T47D (cell line): ENCODE measurements at regions not wholly inside any gene's neighbourhood (a gene's known extent, or its start where the extent isn't known, plus 50 kb on each side); places are given as distances from the start of the nearest gene placed in this dataset.

ENCODE experiments used
- DNase-seq, 2 experiments: peaks; one replicate each; pipeline versions ENCODE4 v3.0.0 to v3.0.0-alpha.2; 2011 to 2012; ENCODE audit warnings: low read depth in 1 of 2, low spot score in 1 of 2
- JUND ChIP-seq: IDR thresholded peaks from 2 replicates; pipeline ENCODE4 v1.6.1; 2012; ENCODE audit warnings: low read depth
- in situ Hi-C: cut with HindIII; loops from 2 replicates; pipeline ENCODE4 v1.10.0; 2016; ENCODE audit warnings: low sequenced_read_pairs, low pct_unique_long_range_greater_than_20kb

DNA sequence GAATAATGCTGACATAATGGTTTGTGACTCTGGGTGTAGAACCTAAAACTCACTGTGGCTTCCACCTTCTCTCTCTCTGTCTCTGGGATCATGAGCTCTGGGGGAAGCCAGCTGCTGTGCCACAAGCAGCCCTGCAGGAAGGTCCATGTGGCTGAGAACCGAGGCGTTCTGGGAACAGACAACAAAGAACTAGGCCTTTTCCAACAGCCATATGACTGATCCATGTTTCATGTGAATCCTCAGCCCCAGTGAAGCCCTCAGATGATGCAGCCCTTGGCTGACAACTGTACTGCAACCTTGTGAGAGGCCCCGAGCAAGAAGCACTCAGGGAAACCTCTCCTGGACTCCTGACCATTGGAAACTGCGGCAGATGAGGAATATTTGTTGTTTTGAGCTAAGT lies 56.6 kb downstream of the HLA-G start:
- no peak for TF ChIP-seq JUND
- DNase-seq = no peak
- in situ Hi-C loops = no loop called here

DNA sequence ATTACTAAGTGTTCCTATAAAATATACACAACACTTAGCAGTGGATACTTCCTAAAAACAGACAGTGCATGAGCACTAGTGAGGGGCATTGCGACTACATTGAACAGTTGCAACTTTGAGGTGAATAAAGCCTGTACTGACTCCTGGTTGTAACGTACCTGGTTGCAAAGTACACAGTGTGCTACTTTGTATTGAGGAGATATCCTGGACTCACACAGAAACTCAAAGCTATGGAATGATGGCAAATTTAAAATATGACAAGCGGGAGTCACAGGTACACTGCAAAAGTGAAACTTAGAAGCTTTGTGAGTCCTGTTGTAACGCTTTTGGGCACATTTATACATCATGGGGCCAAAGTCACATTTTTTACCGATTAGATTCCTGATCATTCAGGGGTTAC lies 55.6 kb upstream of the HLA-A start:
- TF ChIP-seq JUND = no peak
- DNase-seq = no peak
- in situ Hi-C loops = no loop called here

DNA sequence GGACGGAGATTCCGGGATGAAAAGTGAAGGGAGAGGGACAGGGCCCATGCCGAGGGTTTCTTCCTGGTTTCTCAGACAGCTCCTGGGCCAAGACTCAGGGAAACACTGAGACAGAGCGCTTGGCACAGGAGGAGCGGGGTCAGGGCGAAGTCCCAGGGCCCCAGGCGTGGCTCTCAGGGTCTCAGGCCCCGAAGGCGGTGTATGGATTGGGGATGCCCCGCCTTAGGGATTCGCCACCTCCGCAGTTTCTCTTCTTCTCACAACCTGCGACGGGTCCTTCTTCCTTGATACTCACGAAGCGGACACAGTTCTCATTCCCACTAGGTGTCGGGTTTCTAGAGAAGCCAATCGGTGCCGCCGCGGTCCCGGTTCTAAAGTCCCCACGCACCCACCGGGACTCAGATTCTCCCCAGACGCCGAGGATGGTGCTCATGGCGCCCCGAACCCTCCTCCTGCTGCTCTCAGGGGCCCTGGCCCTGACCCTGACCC lies 55.0 kb upstream of the HLA-A start:
- in situ Hi-C loops = no loop called here
- peak in 1 of 2 experiments; percentile 35 for DNase-seq
- no peak for TF ChIP-seq JUND

DNA sequence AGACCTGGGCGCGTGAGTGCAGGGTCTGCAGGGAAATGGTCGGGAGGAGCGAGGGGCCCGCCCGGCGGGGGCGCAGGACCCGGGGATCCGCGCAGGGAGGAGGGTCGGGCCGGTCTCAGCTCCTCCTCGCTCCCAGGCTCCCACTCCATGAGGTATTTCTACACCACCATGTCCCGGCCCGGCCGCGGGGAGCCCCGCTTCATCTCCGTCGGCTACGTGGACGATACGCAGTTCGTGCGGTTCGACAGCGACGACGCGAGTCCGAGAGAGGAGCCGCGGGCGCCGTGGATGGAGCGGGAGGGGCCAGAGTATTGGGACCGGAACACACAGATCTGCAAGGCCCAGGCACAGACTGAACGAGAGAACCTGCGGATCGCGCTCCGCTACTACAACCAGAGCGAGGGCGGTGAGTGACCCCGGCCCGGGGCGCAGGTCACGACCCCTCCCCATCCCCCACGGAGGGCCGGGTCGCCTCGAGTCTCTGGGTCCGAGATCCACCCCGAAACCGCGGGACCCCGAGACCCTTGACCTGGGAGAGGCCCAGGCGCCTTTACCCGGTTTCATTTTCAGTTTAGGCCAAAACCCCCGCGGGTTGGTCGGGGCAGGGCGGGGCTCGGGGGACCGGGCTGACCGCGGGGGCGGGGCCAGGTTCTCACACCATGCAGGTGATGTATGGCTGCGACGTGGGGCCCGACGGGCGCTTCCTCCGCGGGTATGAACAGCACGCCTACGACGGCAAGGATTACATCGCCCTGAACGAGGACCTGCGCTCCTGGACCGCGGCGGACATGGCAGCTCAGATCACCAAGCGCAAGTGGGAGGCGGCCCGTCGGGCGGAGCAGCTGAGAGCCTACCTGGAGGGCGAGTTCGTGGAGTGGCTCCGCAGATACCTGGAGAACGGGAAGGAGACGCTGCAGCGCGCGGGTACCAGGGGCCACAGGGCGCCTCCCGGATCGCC lies 54.2 kb upstream of the HLA-A start:
- in situ Hi-C loops = no loop called here
- peak; percentile 22 to 48 for DNase-seq

More for the DNA sequence above, 54.2 kb upstream of the HLA-A start:
- no peak for TF ChIP-seq JUND
